GM12891 (cell line): ENCODE measurements at regions not wholly inside any gene's neighbourhood (a gene's known extent, or its start where the extent isn't known, plus 50 kb on each side); places are given as distances from the start of the nearest gene placed in this dataset.

Experiments used
- POLR2AphosphoS5 ChIP-seq: IDR thresholded peaks from 2 replicates; pipeline ENCODE4 v1.6.1; 2011; ENCODE audit warnings: low read depth, low read length, control low read depth
- SPI1 ChIP-seq: IDR thresholded peaks from 2 replicates; pipeline ENCODE4 v1.6.1; 2011; ENCODE audit warnings: low read depth, low read length, control low read depth

GRCh38 chr18:73270920-73271634 lies 403.3 kb upstream of the NETO1 start:
- TF ChIP-seq SPI1 (no peak), POLR2AphosphoS5 (no peak)
